Sigmoid colon (tissue), 6 donors: ENCODE measurements at regions not wholly inside any gene's neighbourhood (a gene's known extent, or its start where the extent isn't known, plus 50 kb on each side); places are given as distances from the start of the nearest gene placed in this dataset.
A peak's percentile ranks its signal among the peaks of the same experiment; 100 is the strongest.

Experiments used
- DNase-seq: peaks from one replicate; pipeline ENCODE4 v3.0.0-alpha.2; 2019
- H3K27ac ChIP-seq, 4 donors: fragments of 200-600 bp; sonication (generic); one replicate each; pipeline ENCODE4 v1.5.1; 2016 to 2019; ENCODE audit warnings: mild to moderate bottlenecking in 1 of 4
- H3K27me3 ChIP-seq, 3 donors: fragments of 200-600 bp; sonication (generic); one replicate each; pipeline ENCODE4 v1.5.1; 2019; ENCODE audit warnings: mild to moderate bottlenecking in 1 of 3
- H3K36me3 ChIP-seq, 4 donors: fragments of 200-600 bp; sonication (generic); one replicate each; pipeline ENCODE4 v1.5.1; 2016 to 2019
- H3K4me1 ChIP-seq, 4 donors: fragments of 200-600 bp; sonication (generic); one replicate each; pipeline ENCODE4 v1.5.1; 2017 to 2019
- H3K4me3 ChIP-seq, 4 donors: fragments of 200-600 bp; sonication (generic); one replicate each; pipeline ENCODE4 v1.5.1; 2017 to 2019; ENCODE audit warnings: mild to moderate bottlenecking in 2 of 4, moderate library complexity in 1 of 4
- H3K9me3 ChIP-seq, 4 donors: fragments of 200-600 bp in 3 of 4; sonication (generic) in 3 of 4; one replicate each; pipeline versions ENCODE4 v1.5.1 to v1.6.1; 2013 to 2019
- EP300 ChIP-seq, 4 donors: sonication (generic); formaldehyde crosslinking; IDR thresholded peaks; one replicate each; pipeline ENCODE4 v1.6.1; 2017; ENCODE audit warnings: antibody characterized with exemption in 4 of 4
- POLR2A ChIP-seq, 2 donors: fragments of 450-650 bp; IDR thresholded peaks; one replicate each; pipeline ENCODE4 v1.6.1; 2016; ENCODE audit warnings: antibody characterized with exemption in 2 of 2, mild to moderate bottlenecking in 2 of 2, moderate library complexity in 2 of 2
- POLR2AphosphoS5 ChIP-seq, 4 donors: sonication (generic); formaldehyde crosslinking; IDR thresholded peaks; one replicate each; pipeline ENCODE4 v1.6.1; 2017; ENCODE audit warnings: antibody characterized with exemption in 4 of 4
- WGBS, 2 donors: extraction: QIAGEN DNeasy Blood & Tissue Kit; methylation state at CpG; one replicate each; pipeline ENCODE4 v1.1.7; 2013; 5-methylcytosine and 5-hydroxymethylcytosine counted together
- intact Hi-C: fragments of 100-400 bp; cut with DNase I; formaldehyde crosslinking; loops from one replicate; pipeline ENCODE4 v1.15.1; 2023
- TF ChIP-seq, protein P1 (sequence below), 4 experiments: fragments of 450-650 bp in 3 of 4; fragments of 200-600 bp in 1 of 4; IDR thresholded peaks; one replicate each; pipeline ENCODE4 v1.5.1; 2016 to 2019; ENCODE audit warnings: antibody characterized with exemption in 4 of 4, mild to moderate bottlenecking in 3 of 4, moderate library complexity in 2 of 4
- donor health status: healthy with polysubstance abuse.
- donor health status: healthy.

- Histone ChIP-seq H3K36me3 (no peaks in the 10 kb centered on the region), H3K27me3 (peaks cover 0 to 4% (median 0%) of the 10 kb centered on the region in 3 donors), H3K4me1 (peaks cover 0 to 13% (median 10%) of the 10 kb centered on the region in 4 donors), H3K9me3 (no peaks in the 10 kb centered on the region), H3K27ac (no peak overlapping the region), H3K4me3 (no peak overlapping the region)
- DNase-seq: peak; percentile 14
- intact Hi-C loops: no loop called here
- WGBS, 2 donors: 67 to 70% methylated on average over 4 of the region's 4 CpGs
- TF ChIP-seq, protein P1, sequence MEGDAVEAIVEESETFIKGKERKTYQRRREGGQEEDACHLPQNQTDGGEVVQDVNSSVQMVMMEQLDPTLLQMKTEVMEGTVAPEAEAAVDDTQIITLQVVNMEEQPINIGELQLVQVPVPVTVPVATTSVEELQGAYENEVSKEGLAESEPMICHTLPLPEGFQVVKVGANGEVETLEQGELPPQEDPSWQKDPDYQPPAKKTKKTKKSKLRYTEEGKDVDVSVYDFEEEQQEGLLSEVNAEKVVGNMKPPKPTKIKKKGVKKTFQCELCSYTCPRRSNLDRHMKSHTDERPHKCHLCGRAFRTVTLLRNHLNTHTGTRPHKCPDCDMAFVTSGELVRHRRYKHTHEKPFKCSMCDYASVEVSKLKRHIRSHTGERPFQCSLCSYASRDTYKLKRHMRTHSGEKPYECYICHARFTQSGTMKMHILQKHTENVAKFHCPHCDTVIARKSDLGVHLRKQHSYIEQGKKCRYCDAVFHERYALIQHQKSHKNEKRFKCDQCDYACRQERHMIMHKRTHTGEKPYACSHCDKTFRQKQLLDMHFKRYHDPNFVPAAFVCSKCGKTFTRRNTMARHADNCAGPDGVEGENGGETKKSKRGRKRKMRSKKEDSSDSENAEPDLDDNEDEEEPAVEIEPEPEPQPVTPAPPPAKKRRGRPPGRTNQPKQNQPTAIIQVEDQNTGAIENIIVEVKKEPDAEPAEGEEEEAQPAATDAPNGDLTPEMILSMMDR (IDR thresholded peaks at IDR 0.05): no peak
- no peak for TF ChIP-seq POLR2A (IDR thresholded peaks at IDR 0.05)
Measured at GRCh38 chr10:117609796-117610170, 67.2 kb downstream of the EMX2 start.

DNA sequence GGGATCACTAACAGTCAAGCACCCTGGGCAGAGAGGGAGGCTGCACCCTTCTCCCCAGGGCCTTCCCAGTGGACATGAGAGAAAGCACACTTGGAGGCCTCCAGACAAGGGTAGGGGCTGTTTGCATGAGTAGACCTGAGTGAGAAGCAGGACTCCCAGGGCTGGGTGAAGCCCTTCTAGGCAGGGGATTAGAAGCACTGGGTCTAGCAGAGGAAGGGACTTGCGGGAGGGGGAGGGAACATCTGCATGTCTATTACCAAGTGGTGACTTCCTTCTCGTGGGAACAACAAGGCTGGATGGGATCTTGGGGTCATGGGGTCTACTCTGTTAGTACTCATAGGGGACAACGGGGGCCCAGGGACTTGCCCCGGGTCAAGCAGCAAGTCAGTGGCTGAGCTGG is 67.8 kb downstream of the EMX2 start:
- H3K27me3 ChIP-seq: peaks cover 0 to 4% (median 0%) of the 10 kb centered on the region in 3 donors
- no peaks in the 10 kb centered on the region for H3K36me3 ChIP-seq
- peaks cover 0 to 13% (median 10%) of the 10 kb centered on the region in 4 donors for H3K4me1 ChIP-seq
- WGBS, 2 donors: 59 to 69% methylated on average over 4 of the region's 4 CpGs
- H3K9me3 ChIP-seq: no peaks in the 10 kb centered on the region
- H3K27ac ChIP-seq: no peak overlapping the region
- DNase-seq: peak; percentile 54
- intact Hi-C loops: no loop called here
- TF ChIP-seq, protein P1 (IDR thresholded peaks at IDR 0.05): no peak
- TF ChIP-seq EP300 (IDR thresholded peaks at IDR 0.05) (no peak), POLR2A (IDR thresholded peaks at IDR 0.05) (no peak), POLR2AphosphoS5 (IDR thresholded peaks at IDR 0.05) (no peak)
- no peak overlapping the region for H3K4me3 ChIP-seq

GRCh38 chr10:117612113-117612512 is 69.6 kb downstream of the EMX2 start:
- Histone ChIP-seq H3K27ac (no peak overlapping the region), H3K36me3 (no peaks in the 10 kb centered on the region), H3K4me3 (no peak overlapping the region), H3K27me3 (peaks cover 0 to 4% (median 0%) of the 10 kb centered on the region in 3 donors), H3K4me1 (peaks cover 0 to 13% (median 10%) of the 10 kb centered on the region in 4 donors), H3K9me3 (no peaks in the 10 kb centered on the region)
- 82 to 97% methylated on average over 1 of the region's 1 CpG for WGBS, 2 donors
- TF ChIP-seq POLR2A (IDR thresholded peaks at IDR 0.05) (no peak), EP300 (IDR thresholded peaks at IDR 0.05) (no peak), POLR2AphosphoS5 (IDR thresholded peaks at IDR 0.05) (no peak)
- TF ChIP-seq, protein P1 (IDR thresholded peaks at IDR 0.05): no peak
- intact Hi-C loops: no loop called here
- DNase-seq: no peak

DNA sequence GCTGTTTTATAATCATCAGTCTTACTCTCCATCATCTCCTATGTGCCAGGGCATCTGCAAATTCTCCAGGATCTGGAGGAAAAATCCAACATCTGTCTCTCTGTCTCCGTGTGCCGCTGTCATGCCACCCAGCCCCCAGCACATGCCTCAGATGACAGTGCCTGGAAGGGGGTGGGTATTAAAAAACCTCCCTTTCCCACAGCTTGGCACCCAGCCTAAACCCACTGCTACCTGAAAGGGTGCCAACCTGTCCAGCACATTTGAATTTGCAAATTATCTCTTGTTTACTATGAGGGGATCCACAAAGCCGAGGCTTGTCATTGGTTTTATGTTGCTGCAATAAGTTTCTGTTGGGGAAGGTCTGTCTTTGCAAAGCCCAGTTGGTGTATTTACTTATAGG is 73.1 kb downstream of the EMX2 start:
- no peak for DNase-seq
- Histone ChIP-seq H3K4me1 (no peaks in the 10 kb centered on the region), H3K9me3 (no peaks in the 10 kb centered on the region), H3K36me3 (no peaks in the 10 kb centered on the region), H3K27ac (no peak overlapping the region), H3K27me3 (peaks cover 0 to 4% (median 0%) of the 10 kb centered on the region in 3 donors), H3K4me3 (no peak overlapping the region)
- 72 to 79% methylated on average over 3 of the region's 3 CpGs for WGBS, 2 donors
- intact Hi-C loops: no loop called here
- no peak for TF ChIP-seq POLR2AphosphoS5 (IDR thresholded peaks at IDR 0.05)
- no peak for TF ChIP-seq EP300 (IDR thresholded peaks at IDR 0.05)
- no peak for TF ChIP-seq POLR2A (IDR thresholded peaks at IDR 0.05)
- TF ChIP-seq, protein P1 (IDR thresholded peaks at IDR 0.05): no peak

- no peaks in the 10 kb centered on the region for H3K4me1 ChIP-seq
- peaks cover 0 to 4% (median 0%) of the 10 kb centered on the region in 3 donors for H3K27me3 ChIP-seq
- no peak for DNase-seq
- intact Hi-C loops: no loop called here
- no peaks in the 10 kb centered on the region for H3K36me3 ChIP-seq
- no peak overlapping the region for H3K4me3 ChIP-seq
- WGBS, 2 donors: 48 to 65% methylated on average over 9 of the region's 9 CpGs
- H3K27ac ChIP-seq: no peak overlapping the region
- TF ChIP-seq POLR2A (IDR thresholded peaks at IDR 0.05) (no peak), EP300 (IDR thresholded peaks at IDR 0.05) (no peak), POLR2AphosphoS5 (IDR thresholded peaks at IDR 0.05) (no peak)
- TF ChIP-seq, protein P1 (IDR thresholded peaks at IDR 0.05): no peak
- no peaks in the 10 kb centered on the region for H3K9me3 ChIP-seq
Measured at GRCh38 chr10:117616179-117616578, 73.6 kb downstream of the EMX2 start.
